IMR-90 (cell line): ENCODE measurements at regions not wholly inside any gene's neighbourhood (a gene's known extent, or its start where the extent isn't known, plus 50 kb on each side); places are given as distances from the start of the nearest gene placed in this dataset.

Experiments
- ATAC-seq: fragments of 200-7000 bp; cut with Tn5 transposase; 2 replicates; pipeline ENCODE4 v1.9.1; 2020; ENCODE audit warnings: low read depth, mild to moderate bottlenecking, moderate library complexity
- BruUV-seq: library from RNA; stranded (reverse); fragments of 400-500 nt; replicated peaks from 2 replicates; lab custom pipeline; 2021; lab: Mats Ljungman, UMichigan
- CTCF ChIA-PET: fragments of 300-600 bp; formaldehyde crosslinking; extraction: SDS; loops from one replicate; lab custom pipeline; 2021; ENCODE audit warnings: antibody characterized with exemption; lab: Yijun Ruan, JAX
- POLR2A ChIA-PET: fragments of 300-600 bp; sonication (Branson Sonifier 250); formaldehyde crosslinking; loops from one replicate; lab custom pipeline; 2022; ENCODE audit warnings: antibody characterized with exemption; ENCODE audit not compliant: unreplicated experiment; lab: Charles Lee
- DNase-seq: peaks from one replicate; pipeline ENCODE4 v3.0.0; 2013
- H2AFZ ChIP-seq: replicated peaks from 2 replicates; pipeline ENCODE3; 2013; ENCODE audit warnings: low read length, mild to moderate bottlenecking; ENCODE audit not compliant: poor library complexity
- H2AK5ac ChIP-seq: 2 replicates; pipeline ENCODE4 v1.6.1; 2013; ENCODE audit warnings: low read depth, low read length, inconsistent platforms
- H2AK9ac ChIP-seq: replicated peaks from 2 replicates; pipeline ENCODE3; 2013; ENCODE audit warnings: mild to moderate bottlenecking, low read depth, low read length, moderate library complexity; ENCODE audit not compliant: poor library complexity
- H2BK120ac ChIP-seq: 2 replicates; pipeline ENCODE4 v1.6.1; 2013; ENCODE audit warnings: low read depth, low read length, inconsistent platforms
- H2BK15ac ChIP-seq: 3 replicates; pipeline ENCODE4 v1.6.1; 2013; ENCODE audit warnings: low read depth, low read length, inconsistent platforms
- H2BK20ac ChIP-seq: 2 replicates; pipeline ENCODE4 v1.6.1; 2013; ENCODE audit warnings: low read depth, mild to moderate bottlenecking, inconsistent platforms, low read length, moderate library complexity
- H2BK5ac ChIP-seq: 2 replicates; pipeline ENCODE4 v1.6.1; 2013; ENCODE audit warnings: mild to moderate bottlenecking, low read depth, low read length, inconsistent platforms; ENCODE audit not compliant: poor library complexity, severe bottlenecking
- H3K14ac ChIP-seq: replicated peaks from 2 replicates; pipeline ENCODE4 v1.6.1; 2013; ENCODE audit warnings: low read depth, low read length, inconsistent platforms
- H3K18ac ChIP-seq: 2 replicates; pipeline ENCODE4 v1.6.1; 2013; ENCODE audit warnings: low read depth, low read length, control low read depth
- H3K23ac ChIP-seq: 2 replicates; pipeline ENCODE4 v1.6.1; 2013; ENCODE audit warnings: low read depth, low read length, inconsistent platforms
- H3K27ac ChIP-seq: 2 replicates; pipeline ENCODE4 v1.5.1; 2013; ENCODE audit warnings: mild to moderate bottlenecking, control low read depth, low read length; ENCODE audit not compliant: insufficient read depth
- H3K27me3 ChIP-seq: 2 replicates; pipeline ENCODE4 v1.6.1; 2013; ENCODE audit warnings: low read length; ENCODE audit not compliant: control insufficient read depth, insufficient read depth
- H3K36me3 ChIP-seq: 2 replicates; pipeline ENCODE4 v1.6.1; 2013; ENCODE audit warnings: low read length, mixed read lengths; ENCODE audit not compliant: control insufficient read depth, insufficient read depth
- H3K4ac ChIP-seq: 2 replicates; pipeline ENCODE4 v1.6.1; 2013; ENCODE audit warnings: low read depth, low read length, inconsistent platforms
- H3K4me1 ChIP-seq: 2 replicates; pipeline ENCODE4 v1.6.1; 2013; ENCODE audit warnings: low read length, mixed read lengths; ENCODE audit not compliant: control insufficient read depth, insufficient read depth
- H3K4me2 ChIP-seq: 2 replicates; pipeline ENCODE4 v1.6.1; 2013; ENCODE audit warnings: low read depth, mild to moderate bottlenecking, control low read depth, low read length, moderate library complexity
- H3K4me3 ChIP-seq: 2 replicates; pipeline ENCODE4 v1.5.1; 2013; ENCODE audit warnings: low read depth, mild to moderate bottlenecking, control low read depth, low read length, moderate library complexity; ENCODE audit not compliant: insufficient read depth
- H3K56ac ChIP-seq: 2 replicates; pipeline ENCODE4 v1.6.1; 2013; ENCODE audit warnings: low read length, inconsistent platforms; ENCODE audit not compliant: insufficient read depth; ENCODE audit errors: extremely low read depth
- H3K79me1 ChIP-seq, 2 experiments: 2 replicates each; pipeline ENCODE4 v1.6.1; 2013; ENCODE audit warnings: low read length in 2 of 2, inconsistent platforms in 1 of 2, low read depth in 1 of 2
- H3K9ac ChIP-seq: 2 replicates; pipeline ENCODE4 v1.6.1; 2013; ENCODE audit warnings: low read depth, low read length, control low read depth
- H3K9me1 ChIP-seq: 2 replicates; pipeline ENCODE4 v1.6.1; 2013; ENCODE audit warnings: low read length, inconsistent platforms; ENCODE audit not compliant: insufficient read depth
- H3K9me3 ChIP-seq: 2 replicates; pipeline ENCODE4 v1.6.1; 2013; ENCODE audit warnings: low read length; ENCODE audit not compliant: control insufficient read depth, insufficient read depth
- H4K20me1 ChIP-seq: 2 replicates; pipeline ENCODE4 v1.6.1; 2013; ENCODE audit warnings: low read length, inconsistent platforms; ENCODE audit not compliant: insufficient read depth
- H4K5ac ChIP-seq: 2 replicates; pipeline ENCODE4 v1.6.1; 2013; ENCODE audit warnings: mild to moderate bottlenecking, low read depth, low read length, control low read depth
- H4K8ac ChIP-seq, 2 experiments: 2 replicates each; pipeline ENCODE4 v1.6.1; 2013; ENCODE audit warnings: low read depth in 2 of 2, low read length in 2 of 2, control low read depth in 1 of 2, inconsistent platforms in 1 of 2
- H4K91ac ChIP-seq: 2 replicates; pipeline ENCODE4 v1.6.1; 2013; ENCODE audit warnings: low read depth, low read length, inconsistent platforms; ENCODE audit not compliant: insufficient read depth
- BHLHE40 ChIP-seq: fragments of 150-350 bp; IDR thresholded peaks from 2 replicates; pipeline ENCODE4 v1.6.1; 2016; ENCODE audit warnings: mild to moderate bottlenecking, low read depth, low read length
- MAFK ChIP-seq: IDR thresholded peaks from 2 replicates; pipeline ENCODE4 v1.6.1; 2012; ENCODE audit warnings: low read depth, low read length, improper control_type of control experiment
- POLR2A ChIP-seq: IDR thresholded peaks from 2 replicates; pipeline ENCODE4 v1.6.1; 2012; ENCODE audit warnings: mild to moderate bottlenecking, low read depth, low read length
- RAD21 ChIP-seq: IDR thresholded peaks from 2 replicates; pipeline ENCODE4 v1.6.1; 2012; ENCODE audit warnings: low read length, improper control_type of control experiment
- RCOR1 ChIP-seq: IDR thresholded peaks from 2 replicates; pipeline ENCODE4 v1.6.1; 2012; ENCODE audit warnings: mild to moderate bottlenecking, low read length, improper control_type of control experiment; ENCODE audit not compliant: insufficient replicate concordance
- RFX5 ChIP-seq: IDR thresholded peaks from 2 replicates; pipeline ENCODE4 v1.8.0; 2012; ENCODE audit warnings: low read depth, mild to moderate bottlenecking, low read length, moderate library complexity
- SMC3 ChIP-seq: fragments of 150-350 bp; IDR thresholded peaks from 2 replicates; pipeline ENCODE4 v1.6.1; 2016; ENCODE audit warnings: low read depth, mild to moderate bottlenecking, antibody characterized with exemption, low read length, moderate library complexity
- USF2 ChIP-seq: fragments of 150-350 bp; IDR thresholded peaks from 2 replicates; pipeline ENCODE4 v1.6.1; 2017; ENCODE audit warnings: mild to moderate bottlenecking, antibody characterized with exemption, low read length, low read depth
- WGBS, 2 experiments: methylation state at CpG; one replicate each; pipeline versions ENCODE4 v1.1.5 to v1.1.7; 2013; ENCODE audit warnings: missing lambda C conversion rate in 2 of 2; ENCODE audit not compliant: insufficient read length in 1 of 2; ENCODE audit errors: extremely low coverage in 2 of 2; 5-methylcytosine and 5-hydroxymethylcytosine counted together
- dilution Hi-C: fragments of 300-500 bp; cut with HindIII; formaldehyde crosslinking; loops from one replicate; pipeline ENCODE4 v1.14.3; 2018; ENCODE audit warnings: low sequenced_read_pairs; ENCODE audit not compliant: unreplicated experiment
- in situ Hi-C: fragments of 300-500 bp; cut with MboI; formaldehyde crosslinking; loops from 3 replicates; pipeline ENCODE4 v1.14.3; 2019; ENCODE audit warnings: low sequenced_read_pairs, inconsistent platforms, mixed read lengths
- intact Hi-C: fragments of 100-400 bp; cut with micrococcal nuclease; formaldehyde crosslinking; loops from 2 replicates; pipeline ENCODE4 v1.10.0; 2022

- Histone ChIP-seq H2BK120ac (no peak overlapping the region), H3K4me2 (no peak overlapping the region), H2BK15ac (no peak overlapping the region), H4K8ac (no peak overlapping the region), H3K4me3 (no peak overlapping the region), H3K27me3 (no peaks in the 10 kb centered on the region), H3K27ac (no peak overlapping the region), H4K20me1 (no peaks in the 10 kb centered on the region), H3K4ac (no peak overlapping the region), H4K5ac (no peak overlapping the region), H3K4me1 (no peaks in the 10 kb centered on the region), H4K91ac (no peak overlapping the region), H2BK20ac (no peak overlapping the region), H3K36me3 (no peaks in the 10 kb centered on the region), H3K14ac (no peak overlapping the region), H3K9ac (no peak overlapping the region), H3K79me1 (no peaks in the 10 kb centered on the region), H3K56ac (no peak overlapping the region), H2AFZ (no peak overlapping the region), H3K23ac (no peak overlapping the region), H2AK9ac (no peak overlapping the region), H3K18ac (no peak overlapping the region), H2AK5ac (no peak overlapping the region), H3K9me1 (no peaks in the 10 kb centered on the region), H3K9me3 (no peaks in the 10 kb centered on the region), H2BK5ac (no peak overlapping the region)
- ChIA-PET CTCF (interaction anchor here (0.6 kb wide), 1 partner anchor 589 kb away, joined by 4 read pairs; no protein-coding TSS in a partner anchor), POLR2A (no interaction called here)
- no CpG with 5 or more reads among the region's 3 CpGs for WGBS, 2 experiments
- intact Hi-C loops, result no loop called here
- dilution Hi-C loops, result no loop called here
- no peak for TF ChIP-seq BHLHE40
- no peak for TF ChIP-seq SMC3
- TF ChIP-seq POLR2A, result no peak
- TF ChIP-seq RCOR1, result no peak
- TF ChIP-seq MAFK, result no peak
- TF ChIP-seq RFX5, result no peak
- TF ChIP-seq RAD21, result no peak
- no peak for TF ChIP-seq USF2
- no TSS peak for BruUV-seq
- in situ Hi-C loops, result no loop called here
- DNase-seq (no peak), ATAC-seq (no peak)
These were observed 136.7 kb upstream of the POF1B start for GRCh38 chrX:85516131-85516530.
